NCI-H345 (cell line): ENCODE measurements at regions not wholly inside any gene's neighbourhood (a gene's known extent, or its start where the extent isn't known, plus 50 kb on each side); places are given as distances from the start of the nearest gene placed in this dataset.
"Not testable (repeated sequence)": the region's sequence is repeated elsewhere in the genome, so short reads cannot be mapped to it uniquely, and the experiment has no call there.

Source experiments
- DNase-seq: peaks from one replicate; lab custom pipeline; 2025; lab: John Stamatoyannopoulos, UW

- not testable (repeated sequence) for DNase-seq
These were observed 403.7 kb upstream of the KLHL1 start for GRCh38 chr13:70511861-70512417.

DNA sequence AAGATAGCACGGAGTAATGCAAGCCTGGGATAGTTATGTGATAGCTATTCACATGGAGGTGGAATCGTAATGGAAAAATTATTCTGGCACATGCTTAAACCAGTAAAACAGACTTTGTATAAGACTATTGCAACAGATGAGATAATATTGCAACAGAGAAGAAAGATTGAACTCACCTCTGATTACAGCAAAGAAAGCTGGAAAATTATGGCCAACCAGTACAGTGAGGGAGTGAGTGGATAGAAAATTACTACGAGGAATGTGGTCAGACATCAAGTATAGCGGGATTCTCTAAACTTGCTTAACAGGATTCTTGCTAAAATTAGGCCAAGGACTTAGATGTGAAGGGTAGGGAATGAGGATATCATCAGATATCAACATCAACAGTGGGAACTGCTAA lies 397.6 kb upstream of the KLHL1 start:
- no peak for DNase-seq

DNA sequence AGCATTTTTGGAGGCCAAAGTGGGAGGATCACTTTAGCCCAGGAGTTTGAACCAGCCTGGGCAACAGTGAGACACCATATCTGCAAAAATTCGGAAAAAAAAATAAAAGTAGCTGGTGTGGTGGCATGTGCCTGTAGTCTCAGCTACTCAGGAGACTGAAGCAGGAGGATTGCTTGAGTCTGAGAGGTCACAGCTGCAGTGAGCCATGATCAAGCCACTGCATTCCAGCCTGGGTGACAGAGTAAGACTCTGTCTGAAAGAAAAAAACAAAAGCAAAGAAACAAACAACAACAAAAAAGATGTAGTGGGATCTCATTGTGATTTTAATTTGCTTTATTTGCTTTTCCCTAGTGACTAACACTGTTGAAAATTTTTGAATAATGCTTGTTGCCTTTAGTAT lies 394.7 kb upstream of the KLHL1 start:
- DNase-seq = no peak

GRCh38 chr13:70490320-70490935 lies 382.2 kb upstream of the KLHL1 start:
- no peak for DNase-seq

GRCh38 chr13:70484931-70485330 lies 376.7 kb upstream of the KLHL1 start:
- no peak for DNase-seq

- no peak for DNase-seq
These were observed 375.5 kb upstream of the KLHL1 start for GRCh38 chr13:70483599-70484276.

DNA sequence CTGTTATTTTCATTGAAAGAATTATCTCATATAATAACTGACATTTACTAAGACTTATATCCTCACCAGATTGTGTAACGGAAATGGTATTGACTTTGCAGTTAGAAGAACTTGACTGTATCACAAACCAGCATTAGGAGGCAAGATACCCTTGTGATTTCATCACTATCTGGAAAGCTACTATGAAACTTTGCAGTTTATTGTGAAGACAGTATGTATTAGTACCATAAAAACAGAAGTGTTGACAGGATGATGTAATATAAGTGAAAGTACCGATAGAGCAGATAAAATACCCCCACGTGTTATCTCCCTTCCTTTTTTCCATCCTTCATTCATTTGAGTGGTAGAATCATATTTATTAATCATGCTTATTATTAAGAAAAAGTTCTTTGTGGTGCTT lies 365.7 kb upstream of the KLHL1 start:
- DNase-seq = no peak

- no peak for DNase-seq
These were observed 360.8 kb upstream of the KLHL1 start for GRCh38 chr13:70469077-70469476.

- no peak for DNase-seq
These were observed 349.2 kb upstream of the KLHL1 start for GRCh38 chr13:70457474-70457873.

GRCh38 chr13:70448820-70449219 lies 340.6 kb upstream of the KLHL1 start:
- DNase-seq = no peak

- DNase-seq = no peak
These were observed 324.1 kb upstream of the KLHL1 start for GRCh38 chr13:70432276-70432805.

GRCh38 chr13:70430256-70430655 lies 322.0 kb upstream of the KLHL1 start:
- no peak for DNase-seq

- no peak for DNase-seq
These were observed 316.7 kb upstream of the KLHL1 start for GRCh38 chr13:70424928-70425327.

GRCh38 chr13:70424428-70424827 lies 316.2 kb upstream of the KLHL1 start:
- DNase-seq = peak; percentile 38

- DNase-seq = no peak
These were observed 306.9 kb upstream of the KLHL1 start for GRCh38 chr13:70415136-70415535.

GRCh38 chr13:70408865-70409264 lies 300.6 kb upstream of the KLHL1 start:
- DNase-seq = no peak

DNA sequence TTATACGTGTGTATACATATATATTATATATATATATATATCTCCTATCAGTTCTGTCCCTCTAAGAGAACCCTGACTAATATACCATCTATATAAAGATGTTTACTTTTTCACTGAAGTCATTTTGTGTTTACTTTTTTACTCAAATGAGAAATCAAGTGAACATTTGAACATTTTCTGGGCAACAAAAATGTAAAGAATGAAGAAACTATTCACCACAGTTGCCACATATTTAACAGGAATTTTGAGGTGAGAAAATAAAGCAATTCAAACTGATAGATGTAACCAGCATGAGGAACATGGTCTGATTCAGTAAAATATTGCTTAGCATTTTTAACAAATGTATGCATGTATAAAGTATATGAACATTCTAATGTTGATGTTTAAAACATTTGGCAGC lies 299.2 kb upstream of the KLHL1 start:
- DNase-seq = no peak

GRCh38 chr13:70405266-70405665 lies 297.0 kb upstream of the KLHL1 start:
- no peak for DNase-seq

DNA sequence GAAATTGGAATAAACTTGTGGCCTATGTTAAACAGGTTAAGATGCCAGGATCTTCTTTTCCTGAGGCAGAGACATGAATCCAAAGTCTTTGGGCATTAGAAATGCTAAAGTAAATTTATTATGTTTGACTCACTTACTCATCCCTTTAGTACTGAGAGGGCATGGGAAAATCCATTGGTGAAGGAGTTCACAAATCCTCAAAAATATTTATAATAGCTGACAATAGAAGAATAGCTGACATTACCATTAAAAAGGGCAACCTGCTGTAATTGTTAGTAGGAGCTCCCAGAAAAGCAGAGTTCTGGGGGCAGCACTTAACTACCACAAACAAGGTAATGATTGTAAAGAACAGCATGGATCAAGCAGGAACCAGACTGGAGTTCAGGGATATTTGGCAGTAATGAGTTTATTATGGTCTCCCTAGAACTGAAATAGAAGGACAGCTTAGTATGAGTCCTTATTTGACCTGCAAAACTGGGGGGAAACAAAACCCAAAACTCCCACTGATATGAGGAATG lies 285.8 kb upstream of the KLHL1 start:
- no peak for DNase-seq

DNA sequence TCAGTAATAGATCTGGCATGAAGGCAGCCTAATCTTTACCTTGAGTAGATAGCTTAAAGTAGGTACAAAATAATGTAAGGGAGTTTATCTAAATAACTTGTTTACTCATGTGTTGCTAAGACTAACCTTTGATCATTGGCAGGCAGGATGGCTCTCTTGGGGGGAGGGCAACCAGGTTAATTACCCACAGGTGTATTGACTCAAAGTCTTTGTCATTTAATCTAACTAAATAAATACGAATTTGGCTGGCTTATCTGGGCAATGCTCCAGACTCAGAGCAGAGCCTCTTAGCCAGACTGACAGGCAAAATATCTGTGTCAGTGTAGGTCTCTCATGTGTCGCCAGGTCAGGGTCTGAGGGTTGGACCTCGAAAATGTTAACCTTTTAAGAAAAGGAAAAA lies 283.4 kb upstream of the KLHL1 start:
- DNase-seq = peak; percentile 90

DNA sequence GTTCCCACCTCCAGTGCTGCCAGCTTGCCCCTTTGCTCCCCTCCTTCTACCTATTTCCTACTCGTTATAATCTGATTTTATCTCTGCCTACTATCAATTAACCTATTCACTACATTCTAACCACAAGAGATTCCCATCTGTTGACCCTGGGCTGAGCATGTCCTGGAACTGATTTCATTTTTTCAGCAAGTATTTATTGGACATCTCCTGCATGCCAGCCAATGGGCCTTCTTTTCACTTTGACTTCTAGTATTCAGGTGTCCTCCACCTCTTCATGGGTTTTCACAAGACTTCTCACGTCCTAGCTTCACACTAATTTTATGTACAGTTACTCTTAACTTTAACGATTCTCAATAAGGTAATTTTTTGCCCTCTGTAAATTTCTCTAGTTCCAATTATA lies 282.7 kb upstream of the KLHL1 start:
- DNase-seq = no peak

DNA sequence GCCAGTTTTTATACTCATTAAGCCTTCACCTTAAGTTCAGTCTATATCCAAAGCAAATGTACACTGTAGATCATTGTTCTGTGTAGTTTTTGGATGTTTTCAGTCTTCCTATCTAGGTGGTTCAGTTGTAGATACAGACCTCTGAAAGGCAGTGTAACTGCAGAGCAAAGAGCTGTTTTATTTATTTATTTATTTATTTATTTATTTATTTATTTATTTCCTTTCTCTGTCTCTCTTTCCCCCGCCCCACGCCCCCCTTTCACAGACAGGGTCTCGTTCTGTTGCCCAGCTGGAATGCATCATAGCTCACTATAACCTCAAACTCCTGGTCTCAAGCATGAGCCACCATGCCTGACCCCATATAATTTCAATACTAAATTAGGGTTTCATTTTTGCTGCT lies 281.8 kb upstream of the KLHL1 start:
- no peak for DNase-seq

DNA sequence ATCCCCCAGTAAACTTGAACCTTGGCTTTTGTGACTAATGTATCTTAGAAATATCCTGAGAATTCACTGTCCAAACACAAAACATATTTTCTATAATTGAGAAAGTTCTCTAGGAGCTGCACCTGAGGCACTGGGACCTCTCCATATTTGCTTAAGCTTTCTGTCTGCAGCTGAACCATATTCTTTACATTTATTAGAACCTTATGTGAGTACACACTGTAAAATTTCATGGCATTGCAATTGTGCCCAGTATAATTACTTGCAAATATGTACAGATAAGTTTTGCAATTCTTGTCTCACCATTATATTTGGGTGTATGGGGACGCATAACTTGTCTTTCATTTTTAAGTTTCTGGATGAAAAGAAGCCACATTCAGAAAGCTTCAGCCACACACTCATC lies 280.7 kb upstream of the KLHL1 start:
- no peak for DNase-seq
